Trophoblast cell (in vitro differentiated cells and primary cell): ENCODE measurements at regions not wholly inside any gene's neighbourhood (a gene's known extent, or its start where the extent isn't known, plus 50 kb on each side); places are given as distances from the start of the nearest gene placed in this dataset.

ENCODE experiments used
- DNase-seq, 2 donors: peaks; one replicate each; pipeline ENCODE4 v3.0.0-alpha.2; 2016
- H2AFZ ChIP-seq: 2 replicates; pipeline ENCODE4 v1.6.1; 2013; ENCODE audit warnings: low read length, moderate library complexity, mild to moderate bottlenecking; ENCODE audit not compliant: insufficient read depth, poor library complexity
- H2AK5ac ChIP-seq: 2 replicates; pipeline ENCODE4 v1.6.1; 2013; ENCODE audit warnings: mild to moderate bottlenecking, low read length
- H2BK120ac ChIP-seq: 2 replicates; pipeline ENCODE4 v1.6.1; 2013; ENCODE audit warnings: low read length, mild to moderate bottlenecking, moderate library complexity; ENCODE audit not compliant: insufficient read depth, poor library complexity
- H2BK12ac ChIP-seq: 2 replicates; pipeline ENCODE4 v1.6.1; 2013; ENCODE audit warnings: mild to moderate bottlenecking, low read length, moderate library complexity
- H2BK5ac ChIP-seq: 2 replicates; pipeline ENCODE4 v1.6.1; 2013; ENCODE audit warnings: low read length, low read depth, moderate library complexity, mild to moderate bottlenecking; ENCODE audit not compliant: poor library complexity
- H3K14ac ChIP-seq: 2 replicates; pipeline ENCODE4 v1.6.1; 2013; ENCODE audit warnings: mild to moderate bottlenecking, low read length
- H3K18ac ChIP-seq: 2 replicates; pipeline ENCODE4 v1.6.1; 2013; ENCODE audit warnings: mild to moderate bottlenecking, low read length
- H3K23ac ChIP-seq: 2 replicates; pipeline ENCODE4 v1.6.1; 2013; ENCODE audit warnings: low read length
- H3K27ac ChIP-seq: 2 replicates; pipeline ENCODE4 v1.5.1; 2013; ENCODE audit warnings: low read depth, mild to moderate bottlenecking, inconsistent platforms, low read length, moderate library complexity
- H3K27me3 ChIP-seq: 2 replicates; pipeline ENCODE4 v1.6.1; 2013; ENCODE audit warnings: inconsistent platforms, mild to moderate bottlenecking, low read length, moderate library complexity; ENCODE audit not compliant: insufficient read depth
- H3K36me3 ChIP-seq, 2 experiments: 1 replicate in 1 of 2; 2 replicates in 1 of 2; pipeline ENCODE4 v1.6.1; 2013; ENCODE audit warnings: low read length in 2 of 2, mild to moderate bottlenecking in 2 of 2, moderate library complexity in 1 of 2; ENCODE audit not compliant: insufficient read depth in 2 of 2, control insufficient read depth in 1 of 2
- H3K4ac ChIP-seq: 2 replicates; pipeline ENCODE4 v1.6.1; 2013; ENCODE audit warnings: low read depth, mild to moderate bottlenecking, low read length, moderate library complexity
- H3K4me1 ChIP-seq, 2 experiments: 1 replicate in 1 of 2; 2 replicates in 1 of 2; pipeline ENCODE4 v1.6.1; 2013; ENCODE audit warnings: low read length in 2 of 2, mild to moderate bottlenecking in 2 of 2, moderate library complexity in 1 of 2; ENCODE audit not compliant: insufficient read depth in 2 of 2, control insufficient read depth in 1 of 2
- H3K4me2 ChIP-seq: 2 replicates; pipeline ENCODE4 v1.6.1; 2013; ENCODE audit warnings: inconsistent platforms, mild to moderate bottlenecking, low read length, moderate library complexity
- H3K4me3 ChIP-seq: 2 replicates; pipeline ENCODE4 v1.5.1; 2013; ENCODE audit warnings: mild to moderate bottlenecking, low read depth, low read length, inconsistent platforms
- H3K79me1 ChIP-seq: one replicate; pipeline ENCODE4 v1.6.1; 2013; ENCODE audit warnings: low read length
- H3K79me2 ChIP-seq: 2 replicates; pipeline ENCODE4 v1.6.1; 2013; ENCODE audit warnings: low read length, mild to moderate bottlenecking; ENCODE audit not compliant: control insufficient read depth, insufficient read depth, poor library complexity
- H3K9ac ChIP-seq: 2 replicates; pipeline ENCODE4 v1.6.1; 2013; ENCODE audit warnings: mild to moderate bottlenecking, low read length
- H3K9me3 ChIP-seq: 2 replicates; pipeline ENCODE4 v1.6.1; 2013; ENCODE audit warnings: low read depth, mild to moderate bottlenecking, control low read depth, inconsistent platforms, low read length; ENCODE audit not compliant: insufficient read depth
- H4K12ac ChIP-seq: 2 replicates; pipeline ENCODE4 v1.6.1; 2013; ENCODE audit warnings: low read depth, mild to moderate bottlenecking, low read length, moderate library complexity
- H4K8ac ChIP-seq: 2 replicates; pipeline ENCODE4 v1.6.1; 2013; ENCODE audit warnings: low read depth, mild to moderate bottlenecking, low read length, moderate library complexity
- H4K91ac ChIP-seq: one replicate; pipeline ENCODE4 v1.6.1; 2013; ENCODE audit warnings: low read depth, mild to moderate bottlenecking, low read length, moderate library complexity
- WGBS: extraction: QIAGEN DNeasy Blood & Tissue Kit; methylation state at CpG from one replicate; pipeline ENCODE4 v1.1.7; 2013; ENCODE audit warnings: missing lambda C conversion rate; ENCODE audit not compliant: insufficient read length, insufficient coverage; ENCODE audit errors: extremely low coverage; 5-methylcytosine and 5-hydroxymethylcytosine counted together

- Histone ChIP-seq H2BK5ac (no peak overlapping the region), H2BK12ac (no peak overlapping the region), H4K12ac (no peak overlapping the region), H3K4me1 (peaks cover 0 to 2% of the 10 kb centered on the region in 2 experiments), H3K27me3 (no peaks in the 10 kb centered on the region), H3K9ac (no peak overlapping the region), H3K36me3 (no peaks in the 10 kb centered on the region), H3K18ac (no peak overlapping the region), H3K4me2 (no peak overlapping the region), H4K8ac (no peak overlapping the region), H3K4ac (no peak overlapping the region), H3K27ac (no peak overlapping the region), H3K79me1 (no peaks in the 10 kb centered on the region), H2AFZ (no peak overlapping the region), H3K23ac (no peak overlapping the region), H2BK120ac (no peak overlapping the region), H3K14ac (no peak overlapping the region), H2AK5ac (no peak overlapping the region), H3K4me3 (no peak overlapping the region), H3K79me2 (no peaks in the 10 kb centered on the region), H3K9me3 (no peaks in the 10 kb centered on the region), H4K91ac (no peak overlapping the region)
- DNase-seq: no peak
Observed at GRCh38 chr11:88406876-88407275, 69.3 kb upstream of the CTSC start.

- H3K36me3 ChIP-seq: no peaks in the 10 kb centered on the region
- H3K4me2 ChIP-seq: no peak overlapping the region
- no peak overlapping the region for H2BK12ac ChIP-seq
- no peaks in the 10 kb centered on the region for H3K79me1 ChIP-seq
- H3K4me3 ChIP-seq: no peak overlapping the region
- no peak overlapping the region for H3K18ac ChIP-seq
- no peak overlapping the region for H3K4ac ChIP-seq
- H4K12ac ChIP-seq: no peak overlapping the region
- no peak for DNase-seq
- H3K9me3 ChIP-seq: no peaks in the 10 kb centered on the region
- no peak overlapping the region for H3K27ac ChIP-seq
- no peak overlapping the region for H2AFZ ChIP-seq
- WGBS: no CpG with 5 or more reads among the region's 4 CpGs
- no peak overlapping the region for H3K14ac ChIP-seq
- H2BK120ac ChIP-seq: no peak overlapping the region
- H3K4me1 ChIP-seq: peaks cover 0 to 2% of the 10 kb centered on the region in 2 experiments
- no peak overlapping the region for H2BK5ac ChIP-seq
- no peaks in the 10 kb centered on the region for H3K27me3 ChIP-seq
- H3K23ac ChIP-seq: no peak overlapping the region
- H3K79me2 ChIP-seq: no peaks in the 10 kb centered on the region
- H4K91ac ChIP-seq: no peak overlapping the region
- H2AK5ac ChIP-seq: no peak overlapping the region
- H3K9ac ChIP-seq: no peak overlapping the region
- no peak overlapping the region for H4K8ac ChIP-seq
Observed at GRCh38 chr11:88405853-88406252, 68.3 kb upstream of the CTSC start.

GRCh38 chr11:88404932-88405710 is 67.6 kb upstream of the CTSC start:
- no peaks in the 10 kb centered on the region for H3K79me1 ChIP-seq
- H3K27me3 ChIP-seq: no peaks in the 10 kb centered on the region
- H3K23ac ChIP-seq: no peak overlapping the region
- H4K8ac ChIP-seq: no peak overlapping the region
- no peak overlapping the region for H2AK5ac ChIP-seq
- no peak overlapping the region for H3K18ac ChIP-seq
- H2BK120ac ChIP-seq: no peak overlapping the region
- no peak overlapping the region for H3K4me2 ChIP-seq
- no peak overlapping the region for H4K91ac ChIP-seq
- no peak overlapping the region for H2BK5ac ChIP-seq
- no peak overlapping the region for H3K4ac ChIP-seq
- no peak overlapping the region for H3K14ac ChIP-seq
- no peak for DNase-seq
- H3K36me3 ChIP-seq: no peaks in the 10 kb centered on the region
- H3K9ac ChIP-seq: no peak overlapping the region
- H3K79me2 ChIP-seq: no peaks in the 10 kb centered on the region
- no peak overlapping the region for H2BK12ac ChIP-seq
- no CpG with 5 or more reads among the region's 1 CpG for WGBS
- H3K27ac ChIP-seq: no peak overlapping the region
- H4K12ac ChIP-seq: no peak overlapping the region
- H3K4me3 ChIP-seq: no peak overlapping the region
- peaks cover 0 to 2% of the 10 kb centered on the region in 2 experiments for H3K4me1 ChIP-seq
- H2AFZ ChIP-seq: no peak overlapping the region
- H3K9me3 ChIP-seq: no peaks in the 10 kb centered on the region

GRCh38 chr11:88404391-88404790 is 66.9 kb upstream of the CTSC start:
- no peak overlapping the region for H4K91ac ChIP-seq
- no peak overlapping the region for H2AFZ ChIP-seq
- H3K9me3 ChIP-seq: no peaks in the 10 kb centered on the region
- no peak overlapping the region for H2BK120ac ChIP-seq
- H3K14ac ChIP-seq: no peak overlapping the region
- H3K27ac ChIP-seq: no peak overlapping the region
- H3K4ac ChIP-seq: no peak overlapping the region
- H3K27me3 ChIP-seq: no peaks in the 10 kb centered on the region
- no peak overlapping the region for H3K9ac ChIP-seq
- no peak overlapping the region for H2AK5ac ChIP-seq
- no peak overlapping the region for H3K23ac ChIP-seq
- H3K36me3 ChIP-seq: no peaks in the 10 kb centered on the region
- no peak overlapping the region for H3K4me2 ChIP-seq
- no peak for DNase-seq
- no peak overlapping the region for H4K12ac ChIP-seq
- H3K4me1 ChIP-seq: peaks cover 0 to 2% of the 10 kb centered on the region in 2 experiments
- no peaks in the 10 kb centered on the region for H3K79me1 ChIP-seq
- H2BK5ac ChIP-seq: no peak overlapping the region
- no CpG with 5 or more reads among the region's 2 CpGs for WGBS
- no peaks in the 10 kb centered on the region for H3K79me2 ChIP-seq
- no peak overlapping the region for H3K4me3 ChIP-seq
- no peak overlapping the region for H2BK12ac ChIP-seq
- no peak overlapping the region for H3K18ac ChIP-seq
- no peak overlapping the region for H4K8ac ChIP-seq
